C4-2B (cell line): ENCODE measurements at regions not wholly inside any gene's neighbourhood (a gene's known extent, or its start where the extent isn't known, plus 50 kb on each side); places are given as distances from the start of the nearest gene placed in this dataset.
"Not testable (repeated sequence)": the region's sequence is repeated elsewhere in the genome, so short reads cannot be mapped to it uniquely, and the experiment has no call there.

Experiments
- ZFX ChIP-seq: fragments of 450-650 bp; IDR thresholded peaks from 2 replicates; pipeline ENCODE4 v1.6.1; 2017
- TF ChIP-seq, protein P1 (sequence below): fragments of 450-650 bp; conservative IDR thresholded peaks from 2 replicates; pipeline ENCODE4 v1.5.1; 2017; ENCODE audit warnings: mild to moderate bottlenecking

DNA sequence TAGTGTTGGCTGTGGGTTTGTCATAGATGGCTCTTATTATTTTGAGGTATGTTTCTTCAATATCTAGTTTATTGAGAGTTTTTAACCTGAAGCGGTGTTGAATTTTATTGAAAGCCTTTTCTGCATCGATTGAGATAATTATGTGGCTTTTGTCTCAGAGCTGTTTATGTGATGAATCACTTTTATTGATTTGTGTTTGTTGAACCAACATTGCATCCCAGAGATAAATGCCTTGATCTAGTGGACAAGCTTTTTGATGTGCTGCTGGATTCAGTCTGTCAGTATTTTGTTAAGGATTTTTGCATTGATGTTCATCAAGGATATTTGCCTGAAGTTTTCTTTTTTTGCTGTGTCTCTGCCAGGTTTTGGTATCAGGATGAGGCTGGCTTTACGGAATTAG lies 487.8 kb upstream of the TNP1 start:
- TF ChIP-seq, protein P1, sequence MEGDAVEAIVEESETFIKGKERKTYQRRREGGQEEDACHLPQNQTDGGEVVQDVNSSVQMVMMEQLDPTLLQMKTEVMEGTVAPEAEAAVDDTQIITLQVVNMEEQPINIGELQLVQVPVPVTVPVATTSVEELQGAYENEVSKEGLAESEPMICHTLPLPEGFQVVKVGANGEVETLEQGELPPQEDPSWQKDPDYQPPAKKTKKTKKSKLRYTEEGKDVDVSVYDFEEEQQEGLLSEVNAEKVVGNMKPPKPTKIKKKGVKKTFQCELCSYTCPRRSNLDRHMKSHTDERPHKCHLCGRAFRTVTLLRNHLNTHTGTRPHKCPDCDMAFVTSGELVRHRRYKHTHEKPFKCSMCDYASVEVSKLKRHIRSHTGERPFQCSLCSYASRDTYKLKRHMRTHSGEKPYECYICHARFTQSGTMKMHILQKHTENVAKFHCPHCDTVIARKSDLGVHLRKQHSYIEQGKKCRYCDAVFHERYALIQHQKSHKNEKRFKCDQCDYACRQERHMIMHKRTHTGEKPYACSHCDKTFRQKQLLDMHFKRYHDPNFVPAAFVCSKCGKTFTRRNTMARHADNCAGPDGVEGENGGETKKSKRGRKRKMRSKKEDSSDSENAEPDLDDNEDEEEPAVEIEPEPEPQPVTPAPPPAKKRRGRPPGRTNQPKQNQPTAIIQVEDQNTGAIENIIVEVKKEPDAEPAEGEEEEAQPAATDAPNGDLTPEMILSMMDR: not testable (repeated sequence)
- not testable (repeated sequence) for TF ChIP-seq ZFX
